ENCODE measurements at regions not wholly inside any gene's neighbourhood (a gene's known extent, or its start where the extent isn't known, plus 50 kb on each side); places are given as distances from the start of the nearest gene placed in this dataset.
"Not testable (repeated sequence)": the region's sequence is repeated elsewhere in the genome, so short reads cannot be mapped to it uniquely, and the experiment has no call there.

DNA sequence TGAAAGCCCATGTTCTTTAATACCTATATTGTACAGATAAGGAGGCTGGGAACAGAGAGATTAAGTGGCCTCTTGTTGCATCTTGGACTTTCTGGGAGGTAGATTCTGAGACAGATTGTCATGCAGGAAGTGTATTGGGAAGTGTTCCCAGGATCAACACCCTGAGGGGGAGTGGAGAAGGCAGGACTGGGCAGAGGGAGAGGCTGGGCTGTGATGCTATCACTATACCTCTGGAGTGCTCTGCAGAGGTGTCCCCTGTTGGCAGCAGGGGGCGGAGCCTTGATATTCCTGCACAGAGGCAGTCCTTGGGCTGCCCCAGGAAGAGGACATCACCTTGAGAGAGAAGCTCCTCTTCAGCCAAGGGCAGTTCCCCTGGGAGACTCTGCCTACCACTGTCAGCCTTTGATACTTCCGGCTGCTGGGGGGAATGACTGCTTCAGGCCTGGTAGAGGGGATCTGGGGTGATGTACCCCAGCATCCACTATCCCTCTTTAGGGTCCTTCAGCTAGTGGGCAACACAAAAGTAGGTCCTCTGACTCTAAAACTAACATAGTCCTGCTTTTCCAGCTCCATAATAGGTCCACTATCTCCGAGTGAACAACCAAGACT, 97.4 kb upstream of the RNU6-1 start:
- Histone ChIP-seq H3K36me3 (ENCODE audit: control insufficient read depth in 2 of 3, insufficient read depth in 3 of 3, low read length in 3 of 3) (no peaks in the 10 kb centered on the region), H3K27ac (ENCODE audit: low read depth, low read length) (no peak overlapping the region), H3K27me3 (ENCODE audit: control insufficient read depth in 2 of 2, insufficient read depth in 2 of 2, low read length in 2 of 2) (no peaks in the 10 kb centered on the region), H3K4me3 (ENCODE audit: low read length) (no peak overlapping the region), H3K9me3 (ENCODE audit: control insufficient read depth in 2 of 3, low read length in 3 of 3) (no peaks in the 10 kb centered on the region), H3K4me1 (ENCODE audit: control insufficient read depth in 2 of 2, insufficient read depth in 2 of 2, low read length in 2 of 2) (no peaks in the 10 kb centered on the region)
- DNase-seq (no peak), ATAC-seq (no peak)
- intact Hi-C loops (cut with micrococcal nuclease): no loop called here
- POLR2A ChIA-PET: no interaction called here
- Mint-ChIP-seq H3K36me3 (no peaks in the 10 kb centered on the region), H3K4me1 (peaks cover 0 to 1% (median 0%) of the 10 kb centered on the region in 7 donors), H3K27me3 (peaks cover 0 to 9% (median 0%) of the 10 kb centered on the region in 5 donors), H3K4me3 (no peak overlapping the region), H3K27ac (no peak overlapping the region), H3K9me3 (no peaks in the 10 kb centered on the region)
- CTCF ChIA-PET: interaction anchor here (0.6 to 0.8 kb wide), 3 partner anchors 345 to 1003 kb away, joined by 3 read pairs; no protein-coding TSS in a partner anchor

DNA sequence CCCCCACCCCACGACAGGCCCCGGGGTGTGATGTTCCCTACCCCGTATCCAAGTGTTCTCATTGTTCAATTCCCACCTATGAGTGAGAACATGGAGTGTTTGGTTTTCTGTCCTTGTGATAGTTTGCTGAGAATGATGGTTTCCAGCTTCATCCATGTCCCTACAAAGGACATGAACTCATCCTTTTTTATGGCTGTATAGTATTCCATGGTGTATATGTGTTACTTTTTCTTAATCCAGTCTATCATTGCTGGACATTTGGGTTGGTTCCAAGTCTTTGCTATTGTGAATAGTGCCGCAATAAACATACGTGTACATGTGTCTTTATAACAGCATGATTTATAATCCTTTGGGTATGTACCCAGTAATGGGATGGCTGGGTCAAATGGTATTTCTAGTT, 99.3 kb upstream of the RNU6-1 start:
- ATAC-seq; DNase-seq; H3K4me3 Mint-ChIP-seq; H3K27me3 Mint-ChIP-seq; H3K4me3 ChIP-seq (ENCODE audit: low read length); H3K4me1 ChIP-seq (ENCODE audit: control insufficient read depth in 2 of 2, insufficient read depth in 2 of 2, low read length in 2 of 2); H3K36me3 ChIP-seq (ENCODE audit: control insufficient read depth in 2 of 3, insufficient read depth in 3 of 3, low read length in 3 of 3); POLR2A ChIA-PET; H3K9me3 Mint-ChIP-seq; intact Hi-C loops (cut with micrococcal nuclease); H3K4me1 Mint-ChIP-seq; H3K9me3 ChIP-seq (ENCODE audit: control insufficient read depth in 2 of 3, low read length in 3 of 3); H3K27ac Mint-ChIP-seq; H3K36me3 Mint-ChIP-seq; CTCF ChIA-PET; H3K27ac ChIP-seq (ENCODE audit: low read depth, low read length); H3K27me3 ChIP-seq (ENCODE audit: control insufficient read depth in 2 of 2, insufficient read depth in 2 of 2, low read length in 2 of 2): not testable (repeated sequence)

DNA sequence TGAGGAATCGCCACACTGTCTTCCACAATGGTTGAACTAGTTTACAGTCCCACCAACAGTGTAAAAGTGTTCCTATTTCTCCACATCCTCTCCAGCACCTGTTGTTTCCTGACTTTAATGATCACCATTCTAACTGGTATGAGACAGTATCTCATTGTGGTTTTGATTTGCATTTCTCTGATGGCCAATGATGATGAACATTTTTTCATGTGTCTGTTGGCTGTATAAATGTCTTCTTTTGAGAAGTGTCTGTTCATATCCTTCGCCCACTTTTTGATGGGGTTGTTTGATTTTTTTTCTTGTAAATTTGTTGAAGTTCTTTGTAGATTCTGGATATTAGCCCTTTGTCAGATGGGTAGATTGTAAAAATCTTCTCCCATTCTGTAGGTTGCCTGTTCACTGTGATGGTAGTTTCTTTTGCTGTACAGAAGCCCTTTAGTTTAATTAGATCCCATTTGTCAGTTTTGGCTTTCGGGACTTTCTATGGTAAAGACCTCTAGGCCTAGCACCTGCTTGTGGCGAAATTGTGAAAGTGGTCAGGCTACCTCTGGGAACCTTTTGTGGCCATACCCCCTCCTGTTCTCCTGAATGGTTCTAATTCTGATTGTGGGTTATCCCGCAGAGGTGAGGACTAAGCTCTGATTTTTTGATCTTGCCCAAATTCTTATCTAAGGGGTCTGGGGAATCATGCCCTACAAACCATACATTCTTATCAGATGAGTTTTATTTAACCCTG, 99.9 kb upstream of the RNU6-1 start:
- H3K27ac ChIP-seq (ENCODE audit: low read depth, low read length); H3K9me3 ChIP-seq (ENCODE audit: control insufficient read depth in 2 of 3, low read length in 3 of 3); H3K27ac Mint-ChIP-seq; H3K27me3 Mint-ChIP-seq; H3K4me1 Mint-ChIP-seq; ATAC-seq; H3K4me3 Mint-ChIP-seq; H3K36me3 Mint-ChIP-seq; CTCF ChIA-PET; H3K36me3 ChIP-seq (ENCODE audit: control insufficient read depth in 2 of 3, insufficient read depth in 3 of 3, low read length in 3 of 3); H3K9me3 Mint-ChIP-seq; DNase-seq; intact Hi-C loops (cut with micrococcal nuclease); POLR2A ChIA-PET; H3K4me1 ChIP-seq (ENCODE audit: control insufficient read depth in 2 of 2, insufficient read depth in 2 of 2, low read length in 2 of 2); H3K27me3 ChIP-seq (ENCODE audit: control insufficient read depth in 2 of 2, insufficient read depth in 2 of 2, low read length in 2 of 2); H3K4me3 ChIP-seq (ENCODE audit: low read length): not testable (repeated sequence)

DNA sequence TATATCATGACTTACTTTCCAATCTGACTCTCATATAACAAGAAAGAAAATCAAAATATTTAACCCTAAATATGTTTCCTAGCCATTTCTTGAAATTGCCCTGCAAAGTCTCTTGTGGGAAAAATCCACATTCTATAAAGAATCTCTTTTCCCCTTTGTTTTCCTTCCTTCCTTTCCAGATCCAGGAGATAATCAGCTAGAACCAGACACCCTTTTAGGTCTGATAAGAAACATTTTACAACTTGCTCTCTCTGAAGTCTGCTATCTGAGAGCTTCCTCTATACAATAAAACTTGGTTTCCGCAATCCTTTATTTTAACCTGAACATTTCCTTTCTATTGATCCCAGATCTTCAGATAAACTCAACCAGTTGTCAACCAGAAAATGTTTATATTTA, 100.5 kb upstream of the RNU6-1 start:
- ATAC-seq (no peak), DNase-seq (no peak)
- no peaks in the 10 kb centered on the region for H3K36me3 Mint-ChIP-seq
- intact Hi-C loops (cut with micrococcal nuclease): no loop called here
- ChIA-PET POLR2A (no interaction called here), CTCF (no interaction called here)
- Histone ChIP-seq H3K4me1 (ENCODE audit: control insufficient read depth in 2 of 2, insufficient read depth in 2 of 2, low read length in 2 of 2) (no peaks in the 10 kb centered on the region), H3K27me3 (ENCODE audit: control insufficient read depth in 2 of 2, insufficient read depth in 2 of 2, low read length in 2 of 2) (no peaks in the 10 kb centered on the region), H3K4me3 (ENCODE audit: low read length) (no peak overlapping the region), H3K36me3 (ENCODE audit: control insufficient read depth in 2 of 3, insufficient read depth in 3 of 3, low read length in 3 of 3) (no peaks in the 10 kb centered on the region), H3K27ac (ENCODE audit: low read depth, low read length) (no peak overlapping the region), H3K9me3 (ENCODE audit: control insufficient read depth in 2 of 3, low read length in 3 of 3) (no peaks in the 10 kb centered on the region)
- H3K9me3 Mint-ChIP-seq: no peaks in the 10 kb centered on the region
- H3K4me1 Mint-ChIP-seq: peaks cover 0 to 3% (median 0%) of the 10 kb centered on the region in 7 donors
- H3K27me3 Mint-ChIP-seq: no peaks in the 10 kb centered on the region
- no peak overlapping the region for H3K27ac Mint-ChIP-seq
- H3K4me3 Mint-ChIP-seq: no peak overlapping the region

DNA sequence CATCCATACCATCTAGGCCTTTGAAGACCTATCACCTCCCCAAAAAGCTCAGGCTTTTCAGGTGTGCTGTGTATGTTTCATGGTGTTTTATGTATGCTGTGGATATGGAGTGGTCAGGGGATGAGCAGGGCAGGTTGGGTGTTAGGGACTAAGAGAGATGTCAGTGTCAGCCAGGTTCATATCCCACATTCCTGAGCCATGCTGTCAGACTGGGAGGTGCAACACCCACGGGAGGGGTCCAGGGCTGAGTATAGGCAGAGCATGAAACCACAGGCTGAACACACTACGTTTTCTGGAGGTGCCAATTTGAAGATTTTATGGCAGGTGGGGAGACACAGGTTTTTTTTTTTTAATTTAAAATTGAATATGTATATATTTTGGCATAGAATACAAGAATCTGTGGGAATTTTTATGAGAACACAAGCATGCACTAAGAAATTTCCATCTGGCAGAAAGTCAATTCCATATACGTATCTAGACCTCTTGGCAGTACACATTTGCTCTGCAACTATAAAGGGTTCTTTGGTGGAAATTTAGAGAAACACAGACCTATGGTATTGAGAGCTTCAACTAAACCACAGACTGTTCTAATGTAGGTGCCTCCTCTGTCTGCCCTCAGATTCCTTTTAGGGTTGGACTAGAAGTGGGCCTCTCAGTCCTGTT, 101.9 kb upstream of the RNU6-1 start:
- H3K27ac Mint-ChIP-seq: no peak overlapping the region
- H3K9me3 ChIP-seq (ENCODE audit: control insufficient read depth in 2 of 3, low read length in 3 of 3): no peaks in the 10 kb centered on the region
- H3K4me3 Mint-ChIP-seq: no peak overlapping the region
- H3K27me3 ChIP-seq (ENCODE audit: control insufficient read depth in 2 of 2, insufficient read depth in 2 of 2, low read length in 2 of 2): no peaks in the 10 kb centered on the region
- ATAC-seq (no peak), DNase-seq (no peak)
- no peaks in the 10 kb centered on the region for H3K9me3 Mint-ChIP-seq
- no peaks in the 10 kb centered on the region for H3K4me1 ChIP-seq (ENCODE audit: control insufficient read depth in 2 of 2, insufficient read depth in 2 of 2, low read length in 2 of 2)
- H3K27me3 Mint-ChIP-seq: no peaks in the 10 kb centered on the region
- no peak overlapping the region for H3K27ac ChIP-seq (ENCODE audit: low read depth, low read length)
- H3K4me3 ChIP-seq (ENCODE audit: low read length): no peak overlapping the region
- CTCF ChIA-PET: interaction anchor here (1.3 kb wide), 1 partner anchor 11 kb away, joined by 3 read pairs; no protein-coding TSS in a partner anchor
- intact Hi-C loops (cut with micrococcal nuclease): no loop called here
- POLR2A ChIA-PET: no interaction called here
- H3K4me1 Mint-ChIP-seq: peaks cover 0 to 15% (median 9%) of the 10 kb centered on the region in 7 donors
- no peaks in the 10 kb centered on the region for H3K36me3 Mint-ChIP-seq
- H3K36me3 ChIP-seq (ENCODE audit: control insufficient read depth in 2 of 3, insufficient read depth in 3 of 3, low read length in 3 of 3): no peaks in the 10 kb centered on the region

DNA sequence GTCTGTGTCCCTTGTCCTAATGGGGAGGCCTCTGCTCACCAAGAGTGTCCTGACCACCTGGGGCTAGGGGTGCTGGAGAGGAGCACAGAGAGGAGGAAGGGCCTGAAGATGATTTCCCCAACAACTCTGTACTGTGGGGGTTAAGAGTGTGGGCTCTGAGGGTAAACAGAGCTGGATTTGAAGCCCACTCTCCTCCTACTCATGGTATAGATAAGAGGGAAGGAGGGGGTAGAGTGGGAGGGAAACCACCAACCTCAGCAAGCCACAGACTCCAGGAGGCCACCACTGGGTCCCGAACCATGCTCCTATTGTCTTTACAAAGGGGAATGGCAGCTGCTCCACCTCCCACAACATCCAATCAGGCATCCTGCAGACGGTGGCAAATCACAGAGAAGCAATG, 103.6 kb upstream of the RNU6-1 start:
- Mint-ChIP-seq H3K36me3 (no peaks in the 10 kb centered on the region), H3K9me3 (peaks cover 0 to 4% (median 0%) of the 10 kb centered on the region in 11 donors), H3K4me3 (no peak overlapping the region), H3K27me3 (peaks cover 0 to 5% (median 0%) of the 10 kb centered on the region in 5 donors), H3K27ac (no peak overlapping the region), H3K4me1 (peaks cover 0 to 19% (median 12%) of the 10 kb centered on the region in 7 donors)
- Histone ChIP-seq H3K4me1 (ENCODE audit: control insufficient read depth in 2 of 2, insufficient read depth in 2 of 2, low read length in 2 of 2) (no peaks in the 10 kb centered on the region), H3K27me3 (ENCODE audit: control insufficient read depth in 2 of 2, insufficient read depth in 2 of 2, low read length in 2 of 2) (no peaks in the 10 kb centered on the region), H3K4me3 (ENCODE audit: low read length) (no peak overlapping the region), H3K36me3 (ENCODE audit: control insufficient read depth in 2 of 3, insufficient read depth in 3 of 3, low read length in 3 of 3) (no peaks in the 10 kb centered on the region), H3K27ac (ENCODE audit: low read depth, low read length) (no peak overlapping the region), H3K9me3 (ENCODE audit: control insufficient read depth in 2 of 3, low read length in 3 of 3) (no peaks in the 10 kb centered on the region)
- intact Hi-C loops (cut with micrococcal nuclease): no loop called here
- ChIA-PET POLR2A (no interaction called here), CTCF (no interaction called here)
- no peak for ATAC-seq
- DNase-seq: no peak
